HepG2 (cell line): ENCODE measurements at regions not wholly inside any gene's neighbourhood (a gene's known extent, or its start where the extent isn't known, plus 50 kb on each side); places are given as distances from the start of the nearest gene placed in this dataset.

Experiments
- ATAC-seq: fragments of 200-7000 bp; cut with Tn5 transposase; 3 replicates; pipeline ENCODE4 v1.9.1; 2020; ENCODE audit warnings: mild to moderate bottlenecking, moderate library complexity
- BruUV-seq: library from RNA; stranded (reverse); fragments of 400-500 nt; replicated peaks from 2 replicates; lab custom pipeline; 2021; lab: Mats Ljungman, UMichigan
- CTCF ChIA-PET: fragments of 300-600 bp; formaldehyde crosslinking; extraction: SDS; loops from one replicate; lab custom pipeline; 2021; ENCODE audit warnings: low total read pairs, inconsistent platforms, low intra/inter-chr PET ratio; lab: Yijun Ruan, JAX
- POLR2A ChIA-PET: fragments of 350-600 bp; sonication (Branson Sonifier 250); formaldehyde crosslinking; loops from one replicate; lab custom pipeline; 2020; ENCODE audit warnings: antibody characterized with exemption, inconsistent platforms; lab: Yijun Ruan, JAX
- DNase-seq: peaks from one replicate; pipeline ENCODE4 v3.0.0-alpha.2; 2015; ENCODE audit warnings: low spot score
- FAIRE-seq: peaks from 3 replicates; lab custom pipeline; 2011; peaks lifted over from hg19 to GRCh38; lab: Jason Lieb, UNC
- H2AFZ ChIP-seq: one replicate; pipeline ENCODE4 v1.6.1; 2011; ENCODE audit warnings: low read length, inconsistent platforms
- H3K27ac ChIP-seq: fragments of 300-600 bp; 3 replicates; pipeline ENCODE4 v1.8.0; 2011; ENCODE audit warnings: mixed run types, mild to moderate bottlenecking, mixed read lengths, low read length, inconsistent platforms; ENCODE audit not compliant: insufficient read depth; ENCODE audit errors: extremely low read length
- H3K27me3 ChIP-seq, 2 experiments: fragments of 200-600 bp in 1 of 2; 2 replicates in 1 of 2; 3 replicates in 1 of 2; pipeline versions ENCODE4 v1.6.0 to v1.8.0; 2011; ENCODE audit warnings: low read length in 2 of 2, mild to moderate bottlenecking in 2 of 2, moderate library complexity in 2 of 2, inconsistent platforms in 1 of 2; ENCODE audit not compliant: insufficient read depth in 2 of 2, control insufficient read depth in 1 of 2
- H3K36me3 ChIP-seq, 2 experiments: fragments of 200-600 bp in 1 of 2; replicated peaks in 1 of 2; 2 replicates in 1 of 2; 3 replicates in 1 of 2; pipeline versions ENCODE4 v1.5.1 to v1.8.0; 2011; ENCODE audit warnings: low read length in 2 of 2, inconsistent platforms in 1 of 2; ENCODE audit not compliant: insufficient read depth in 2 of 2, control insufficient read depth in 1 of 2
- H3K4me1 ChIP-seq: 2 replicates; pipeline ENCODE4 v1.5.1; 2012; ENCODE audit warnings: low read length, inconsistent platforms; ENCODE audit not compliant: insufficient read depth
- H3K4me2 ChIP-seq: 2 replicates; pipeline ENCODE4 v1.6.0; 2011; ENCODE audit warnings: low read depth, low read length, inconsistent platforms
- H3K4me3 ChIP-seq, 3 experiments: fragments of 200-600 bp in 1 of 3; sonication (generic), shearing (Covaris generic) in 1 of 3; replicated peaks in 1 of 3; 2 replicates each; pipeline ENCODE4 v1.5.1; 2011 to 2016; ENCODE audit warnings: low read length in 3 of 3, inconsistent platforms in 2 of 3, low read depth in 2 of 3, mild to moderate bottlenecking in 2 of 3, control low read depth in 1 of 3, mixed read lengths in 1 of 3; ENCODE audit not compliant: insufficient read depth in 1 of 3
- H3K79me2 ChIP-seq: one replicate; pipeline ENCODE4 v1.6.1; 2011; ENCODE audit warnings: low read length, inconsistent platforms; ENCODE audit not compliant: insufficient read depth
- H3K9ac ChIP-seq: 2 replicates; pipeline ENCODE4 v1.6.0; 2011; ENCODE audit warnings: mild to moderate bottlenecking, low read depth, low read length, inconsistent platforms; ENCODE audit not compliant: insufficient read depth
- H3K9me3 ChIP-seq: 2 replicates; pipeline ENCODE4 v1.5.1; 2012; ENCODE audit warnings: mild to moderate bottlenecking, low read length
- H4K20me1 ChIP-seq: 2 replicates; pipeline ENCODE4 v1.6.0; 2011; ENCODE audit warnings: inconsistent platforms, mild to moderate bottlenecking, low read length, moderate library complexity; ENCODE audit not compliant: insufficient read depth
- LBX2 ChIP-seq: sonication (generic); formaldehyde crosslinking; IDR thresholded peaks from 2 replicates; pipeline ENCODE4 v1.5.0; 2020; ENCODE audit warnings: missing genetic modification reagents, mild to moderate bottlenecking, borderline replicate concordance
- TERF1 ChIP-seq: sonication (generic); formaldehyde crosslinking; IDR thresholded peaks from 2 replicates; pipeline ENCODE4 v1.8.0; 2022; ENCODE audit warnings: mild to moderate bottlenecking, missing genetic modification reagents, moderate library complexity
- ZBTB4 ChIP-seq: sonication (generic); formaldehyde crosslinking; IDR thresholded peaks from 2 replicates; pipeline ENCODE4 v1.4.0; 2020; ENCODE audit warnings: missing genetic modification reagents, mild to moderate bottlenecking, borderline replicate concordance
- ZBTB40 ChIP-seq, 2 experiments: fragments of 450-650 bp in 1 of 2; sonication (generic) in 1 of 2; formaldehyde crosslinking in 1 of 2; IDR thresholded peaks; 2 replicates each; pipeline versions ENCODE4 v1.6.1 to v1.8.0; 2016 to 2022; ENCODE audit warnings: antibody characterized with exemption in 1 of 2, mild to moderate bottlenecking in 1 of 2, missing genetic modification reagents in 1 of 2
- ZNF225 ChIP-seq: sonication (generic); formaldehyde crosslinking; IDR thresholded peaks from 2 replicates; pipeline ENCODE4 v1.4.0; 2020; ENCODE audit warnings: mild to moderate bottlenecking, missing genetic modification reagents
- ZNF772 ChIP-seq: sonication (generic); formaldehyde crosslinking; IDR thresholded peaks from 2 replicates; pipeline ENCODE4 v1.5.0; 2020; ENCODE audit warnings: mild to moderate bottlenecking, missing genetic modification reagents
- WGBS: methylation state at CpG from one replicate; pipeline ENCODE4 v1.1.6; 2017; ENCODE audit warnings: low lambda C conversion rate; 5-methylcytosine and 5-hydroxymethylcytosine counted together
- in situ Hi-C: cut with HindIII; loops from 2 replicates; pipeline ENCODE4 v1.10.0; 2017; ENCODE audit warnings: low pct_unique_long_range_greater_than_20kb; ENCODE audit not compliant: extremely low pct_ligation_motif_present
- intact Hi-C: fragments of 100-400 bp; cut with micrococcal nuclease; formaldehyde crosslinking; loops from one replicate; pipeline ENCODE4 v1.10.0; 2022; ENCODE audit not compliant: unreplicated experiment
- TF ChIP-seq, protein P1 (sequence below): sonication (generic); formaldehyde crosslinking; IDR thresholded peaks from 2 replicates; pipeline ENCODE4 v1.9.0; 2022; ENCODE audit warnings: low read depth, missing genetic modification reagents

- TF ChIP-seq, protein P1, sequence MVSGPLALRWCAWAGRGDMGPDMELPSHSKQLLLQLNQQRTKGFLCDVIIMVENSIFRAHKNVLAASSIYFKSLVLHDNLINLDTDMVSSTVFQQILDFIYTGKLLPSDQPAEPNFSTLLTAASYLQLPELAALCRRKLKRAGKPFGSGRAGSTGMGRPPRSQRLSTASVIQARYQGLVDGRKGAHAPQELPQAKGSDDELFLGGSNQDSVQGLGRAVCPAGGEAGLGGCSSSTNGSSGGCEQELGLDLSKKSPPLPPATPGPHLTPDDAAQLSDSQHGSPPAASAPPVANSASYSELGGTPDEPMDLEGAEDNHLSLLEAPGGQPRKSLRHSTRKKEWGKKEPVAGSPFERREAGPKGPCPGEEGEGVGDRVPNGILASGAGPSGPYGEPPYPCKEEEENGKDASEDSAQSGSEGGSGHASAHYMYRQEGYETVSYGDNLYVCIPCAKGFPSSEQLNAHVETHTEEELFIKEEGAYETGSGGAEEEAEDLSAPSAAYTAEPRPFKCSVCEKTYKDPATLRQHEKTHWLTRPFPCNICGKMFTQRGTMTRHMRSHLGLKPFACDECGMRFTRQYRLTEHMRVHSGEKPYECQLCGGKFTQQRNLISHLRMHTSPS (CRISPR knock-in tag) = no peak
- TF ChIP-seq ZNF225 (CRISPR knock-in tag) = no peak
- no peak for TF ChIP-seq ZNF772
- TF ChIP-seq ZBTB4 = no peak
- TF ChIP-seq TERF1 = no peak
- no peak for TF ChIP-seq LBX2
Observed at GRCh38 chrX:39226251-39226650, 425.0 kb downstream of the MID1IP1 start (continued).

DNA sequence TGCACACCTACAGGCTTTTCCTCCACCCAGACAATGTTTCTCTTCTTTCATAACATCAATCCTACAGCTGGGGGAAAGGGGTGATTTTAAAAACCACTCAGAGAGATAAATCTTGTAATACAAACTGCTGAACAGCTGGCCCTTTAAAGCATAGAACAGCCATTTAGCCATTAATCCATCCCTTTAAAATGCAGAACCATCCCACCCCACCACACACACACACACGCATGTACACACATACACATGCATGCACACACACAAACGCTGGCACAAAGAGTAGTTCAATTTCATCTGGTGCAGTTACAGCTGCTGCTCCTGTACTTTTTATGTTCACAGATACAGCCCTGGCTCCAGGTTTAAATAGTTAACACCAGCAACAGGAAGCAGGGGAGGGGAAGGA, 426.1 kb downstream of the MID1IP1 start:
- no peak for FAIRE-seq
- CTCF ChIA-PET = no interaction called here
- Histone ChIP-seq H3K9ac (no peak overlapping the region), H3K36me3 (no peaks in the 10 kb centered on the region), H4K20me1 (no peaks in the 10 kb centered on the region), H3K4me1 (no peaks in the 10 kb centered on the region), H3K27ac (no peak overlapping the region), H3K27me3 (no peaks in the 10 kb centered on the region), H3K9me3 (no peaks in the 10 kb centered on the region), H3K4me3 (no peak overlapping the region), H3K4me2 (no peak overlapping the region), H3K79me2 (no peaks in the 10 kb centered on the region), H2AFZ (no peak overlapping the region)
- POLR2A ChIA-PET = no interaction called here
- no peak for DNase-seq
- no TSS peak for BruUV-seq
- in situ Hi-C loops (no loop called here), intact Hi-C loops (no loop called here)
- no peak for ATAC-seq
- 67% methylated on average over 1 of the region's 2 CpGs for WGBS
- no peak for TF ChIP-seq ZBTB40 (IDR thresholded peaks at IDR 0.05)
- TF ChIP-seq ZBTB40 (CRISPR knock-in tag; IDR thresholded peaks at IDR 0.05) = no peak
